Left renal cortex interstitium (tissue), 4 donors: ENCODE measurements at regions not wholly inside any gene's neighbourhood (a gene's known extent, or its start where the extent isn't known, plus 50 kb on each side); places are given as distances from the start of the nearest gene placed in this dataset.
"Not testable (repeated sequence)": the region's sequence is repeated elsewhere in the genome, so short reads cannot be mapped to it uniquely, and the experiment has no call there.

ENCODE experiments used
- DNase-seq, 4 donors: peaks; one replicate each; pipeline ENCODE4 v3.0.0-alpha.2; 2013; ENCODE audit warnings: low read depth in 4 of 4, low spot score in 2 of 4, missing footprints in 1 of 4

DNA sequence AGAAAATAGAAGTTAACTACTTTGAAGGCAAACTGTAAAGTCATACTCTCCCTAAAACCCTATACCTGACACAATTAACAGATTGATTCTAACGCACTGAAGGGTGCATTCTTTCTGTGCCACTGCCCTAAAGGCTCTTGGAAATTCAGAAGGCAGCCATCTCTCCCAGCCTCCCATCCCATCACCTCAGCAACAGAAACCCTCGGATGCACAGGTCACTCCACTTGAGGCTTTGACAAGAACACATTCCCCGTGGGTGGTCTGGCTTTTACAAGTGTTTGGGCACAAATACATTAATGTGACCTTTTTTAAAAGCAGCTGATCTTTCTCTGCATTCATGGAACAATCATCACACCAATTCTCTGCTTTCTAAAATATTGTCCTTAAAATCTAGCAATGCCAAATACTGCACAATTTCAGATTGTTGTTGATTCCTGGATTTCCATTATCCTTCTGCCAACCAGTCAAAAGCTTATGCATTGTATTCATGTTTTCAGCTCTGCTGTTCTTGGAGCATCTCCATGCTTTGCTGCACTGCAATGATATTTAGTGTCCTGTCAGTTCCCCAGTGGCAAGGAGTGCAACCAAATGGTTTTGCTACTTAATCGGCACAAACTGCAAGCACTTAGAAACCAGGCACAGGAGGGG lies 175.6 kb downstream of the TMEM161B start:
- DNase-seq, result no peak

DNA sequence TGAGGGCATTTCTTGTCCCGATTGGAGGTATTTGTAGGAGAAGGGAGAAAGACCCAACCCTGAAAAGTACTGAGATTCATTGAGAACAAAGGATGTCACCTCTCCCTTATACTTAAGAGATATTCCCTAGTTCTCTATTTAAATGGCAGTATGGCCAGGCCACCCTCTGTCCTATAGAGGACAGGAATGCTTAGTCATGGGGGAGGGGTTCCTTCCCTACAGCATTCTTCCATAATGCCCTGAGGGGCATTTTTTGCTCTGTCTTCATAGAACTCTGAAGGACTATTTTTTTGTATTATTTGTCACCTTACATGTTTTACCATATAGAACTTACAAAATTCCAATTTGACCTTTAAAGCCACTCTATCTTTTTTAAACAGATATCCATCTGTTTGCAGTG lies 176.3 kb downstream of the TMEM161B start:
- no peak for DNase-seq

DNA sequence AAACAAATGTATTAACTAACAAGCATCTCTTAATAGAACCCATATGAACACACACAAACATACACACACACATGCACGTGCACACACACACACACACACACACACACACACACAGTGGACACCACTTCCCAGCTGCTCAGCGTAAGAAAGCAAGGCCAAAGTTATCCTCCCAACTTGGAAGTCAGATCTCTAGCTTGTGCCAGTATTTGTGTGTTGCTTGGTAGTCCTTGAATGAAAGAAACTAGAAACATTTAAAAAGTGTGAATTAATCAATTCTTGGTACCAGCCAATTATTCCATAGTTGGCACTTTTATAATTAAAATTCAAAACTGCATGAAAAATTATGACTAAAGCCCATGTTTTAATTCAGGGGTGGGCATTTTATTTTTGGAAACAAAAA lies 178.1 kb downstream of the TMEM161B start:
- no peak for DNase-seq

DNA sequence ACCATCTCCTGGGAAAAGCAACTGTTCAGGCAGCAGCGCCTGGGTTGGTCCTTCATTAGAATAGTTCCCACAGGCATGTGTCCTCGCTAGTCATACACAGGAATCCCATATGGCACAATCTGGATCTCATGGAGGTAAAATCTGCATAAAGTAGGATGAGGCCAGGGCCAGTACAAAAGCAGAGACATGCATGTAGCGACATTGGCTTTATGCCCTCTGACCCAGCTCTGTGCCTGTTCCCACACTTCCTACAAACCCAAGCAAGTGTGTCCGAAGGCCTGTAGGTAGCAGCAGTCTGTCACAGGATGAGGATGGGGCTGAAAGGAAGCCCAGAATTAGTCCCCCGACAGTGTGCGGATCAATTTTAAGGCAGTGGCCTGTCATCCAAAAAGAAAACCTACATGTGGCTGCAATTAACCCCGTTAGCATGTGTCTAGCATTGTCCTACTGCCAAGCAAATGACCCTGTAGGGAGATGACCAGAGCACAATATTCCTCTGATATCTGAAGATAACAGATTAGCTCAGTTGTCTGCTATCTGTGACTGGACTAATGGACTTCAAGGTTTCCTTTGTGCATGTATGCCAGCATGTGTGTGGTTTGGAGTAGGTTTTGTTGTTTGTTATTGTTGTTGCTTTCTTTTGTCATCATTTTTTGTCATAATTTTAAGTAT lies 178.8 kb downstream of the TMEM161B start:
- DNase-seq, result no peak

DNA sequence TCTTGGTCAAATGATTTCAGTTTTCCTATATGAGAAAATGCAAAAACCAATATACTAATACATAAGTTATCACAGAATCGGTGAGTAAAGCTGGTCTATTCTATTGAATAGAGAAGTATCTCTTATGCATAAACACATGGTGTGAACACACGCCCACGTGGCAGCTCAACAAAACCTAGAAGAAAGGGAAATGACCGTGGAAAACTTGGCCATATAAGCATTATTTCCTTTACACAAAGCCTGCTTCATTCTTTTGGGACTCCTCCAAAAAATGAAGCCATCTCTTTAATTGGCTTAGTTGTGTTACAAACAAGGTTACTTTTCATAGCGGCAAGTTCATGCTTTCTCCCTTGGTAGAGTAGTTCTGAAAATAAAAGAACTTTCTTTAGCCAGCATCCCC lies 183.2 kb downstream of the TMEM161B start:
- no peak for DNase-seq

DNA sequence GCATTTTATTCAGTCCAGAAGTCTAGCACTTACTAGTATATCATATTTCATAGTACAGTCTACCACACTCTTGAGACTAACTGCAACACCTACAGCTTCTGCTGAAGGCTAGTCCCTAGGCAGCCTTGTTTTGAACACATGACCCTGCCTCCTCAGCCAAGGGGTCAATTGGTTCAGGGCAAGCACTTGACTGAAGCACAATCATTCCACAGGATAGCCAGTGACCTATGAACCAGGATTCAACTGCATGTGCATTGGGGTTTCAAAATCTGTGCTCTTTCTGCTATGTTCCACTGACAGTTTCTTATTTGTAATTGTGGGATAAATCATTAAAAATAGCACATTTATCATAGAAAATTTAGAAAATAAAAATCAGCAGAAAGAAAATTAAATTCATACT lies 186.8 kb downstream of the TMEM161B start:
- DNase-seq, result no peak

DNA sequence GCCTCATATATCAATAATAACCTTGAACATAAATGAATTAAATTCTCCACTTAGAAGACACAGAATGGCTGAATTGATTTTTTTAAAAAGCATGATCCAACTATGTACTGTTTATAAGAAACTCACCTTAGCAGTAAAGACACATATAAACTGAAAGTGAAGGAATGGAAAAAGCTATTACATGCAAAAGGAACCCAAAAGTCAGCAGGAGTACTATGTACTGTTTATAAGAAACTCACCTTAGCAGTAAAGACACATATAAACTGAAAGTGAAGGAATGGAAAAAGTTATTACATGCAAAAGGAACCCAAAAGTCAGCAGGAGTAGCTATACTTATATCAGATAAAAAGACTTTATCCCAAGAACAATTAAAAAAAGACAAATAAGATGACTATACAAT lies 204.8 kb downstream of the TMEM161B start:
- DNase-seq, result no peak

DNA sequence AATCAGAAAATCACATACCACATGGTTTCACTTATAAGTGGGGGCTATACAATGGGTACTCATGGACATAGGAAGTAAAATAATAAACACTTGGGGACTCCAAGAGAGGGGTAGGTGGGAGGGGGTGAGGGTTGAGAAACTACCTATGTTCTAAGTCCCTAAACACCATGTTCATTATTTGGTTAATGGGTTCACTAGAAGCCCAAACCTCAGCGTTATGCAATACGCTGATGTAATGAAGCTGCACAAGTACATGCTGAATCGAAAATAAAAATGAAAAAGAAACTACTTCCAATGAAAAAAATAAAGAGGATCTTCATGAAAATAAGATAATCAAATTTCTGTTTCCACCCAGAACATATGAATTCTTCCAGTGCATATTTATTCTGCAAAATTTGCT lies 208.5 kb downstream of the TMEM161B start:
- DNase-seq, result no peak

DNA sequence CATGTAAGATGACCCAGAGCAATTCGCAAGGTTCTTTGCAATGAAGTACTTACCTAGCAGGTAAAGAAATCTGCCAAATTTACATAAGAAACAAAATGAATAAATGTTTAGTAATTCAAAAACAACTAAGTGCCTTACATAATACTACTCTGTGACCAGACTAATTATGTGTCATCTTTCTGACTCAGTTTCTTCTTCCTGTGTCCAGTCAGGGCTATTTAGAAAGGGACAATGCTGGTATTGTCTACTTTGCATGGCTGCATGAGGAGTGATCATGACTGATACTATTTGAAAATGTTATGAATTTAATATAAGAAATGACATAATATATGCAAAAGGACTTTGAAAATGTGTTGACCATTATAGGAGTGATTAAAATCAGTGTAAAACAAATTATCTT lies 210.0 kb downstream of the TMEM161B start:
- no peak for DNase-seq

DNA sequence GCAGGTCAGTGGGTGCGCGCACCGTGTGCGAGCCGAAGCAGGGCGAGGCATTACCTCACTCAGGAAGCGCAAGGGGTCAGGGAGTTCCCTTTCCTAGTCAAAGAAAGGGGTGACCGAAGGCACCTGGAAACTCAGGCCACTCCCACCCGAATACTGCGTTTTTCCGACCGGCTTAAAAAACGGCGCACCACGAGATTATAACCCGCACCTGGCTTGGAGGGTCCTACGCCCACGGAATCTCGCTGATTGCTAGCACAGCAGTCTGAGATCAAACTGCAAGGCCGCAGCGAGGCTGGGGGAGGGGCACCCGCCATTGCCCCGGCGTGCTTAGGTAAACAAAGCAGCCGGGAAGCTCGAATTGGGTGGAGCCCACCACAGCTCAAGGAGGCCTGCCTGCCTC lies 216.2 kb downstream of the TMEM161B start:
- not testable (repeated sequence) for DNase-seq

DNA sequence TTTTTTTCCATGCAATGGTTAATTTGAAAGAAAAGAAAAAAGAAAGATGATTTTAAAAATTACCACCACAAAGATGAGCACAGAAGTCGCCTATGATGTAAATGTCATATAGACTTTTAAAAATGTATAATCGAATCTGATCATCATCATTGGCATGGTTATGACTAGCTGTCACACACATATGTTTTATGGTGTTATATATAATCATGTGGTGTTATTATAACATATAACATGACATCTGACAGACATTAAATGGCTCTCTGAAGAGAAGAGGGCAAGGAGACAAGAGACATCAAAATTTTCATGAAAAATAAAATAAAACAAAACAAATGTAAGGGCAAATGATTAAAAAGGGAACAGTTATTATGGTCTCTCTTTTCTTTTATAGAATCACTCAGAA lies 217.5 kb downstream of the TMEM161B start:
- DNase-seq, result no peak

DNA sequence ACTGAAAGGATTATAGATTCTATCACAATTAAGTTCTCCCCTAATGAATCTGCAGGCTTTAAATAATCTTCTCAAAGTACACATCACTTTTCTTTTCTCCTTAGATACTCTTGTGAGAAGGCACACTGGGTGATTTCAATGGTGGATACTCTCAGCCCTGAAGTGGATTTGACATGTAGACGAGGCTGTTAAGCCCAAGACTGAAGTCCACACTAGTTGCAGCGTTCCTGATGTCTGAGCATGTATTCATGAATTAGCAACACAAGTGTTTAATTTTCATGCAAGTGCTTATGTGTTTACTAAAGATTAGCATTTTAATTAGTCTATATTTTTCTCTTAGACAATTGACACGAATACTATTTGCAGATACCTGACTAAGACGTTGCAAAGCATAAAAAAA lies 218.9 kb downstream of the TMEM161B start:
- DNase-seq, result no peak

DNA sequence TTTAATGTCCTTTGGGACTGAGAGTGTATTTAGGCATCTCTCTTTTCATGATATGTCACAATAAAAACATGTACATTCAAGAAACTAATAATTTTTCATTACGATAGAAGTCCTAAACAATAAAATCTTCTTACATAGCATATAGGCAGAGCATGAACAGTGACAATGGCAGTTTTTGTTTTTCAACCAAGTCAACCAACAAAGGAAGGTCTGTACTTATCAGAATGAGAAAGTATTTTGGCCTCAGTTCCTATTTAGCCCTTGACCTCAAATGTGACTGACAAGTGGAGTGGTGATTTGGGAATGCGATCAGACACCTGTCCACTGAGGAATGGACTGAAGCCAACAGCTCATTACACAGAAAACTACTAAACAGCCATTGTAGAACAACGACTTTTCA lies 219.5 kb downstream of the TMEM161B start:
- no peak for DNase-seq

DNA sequence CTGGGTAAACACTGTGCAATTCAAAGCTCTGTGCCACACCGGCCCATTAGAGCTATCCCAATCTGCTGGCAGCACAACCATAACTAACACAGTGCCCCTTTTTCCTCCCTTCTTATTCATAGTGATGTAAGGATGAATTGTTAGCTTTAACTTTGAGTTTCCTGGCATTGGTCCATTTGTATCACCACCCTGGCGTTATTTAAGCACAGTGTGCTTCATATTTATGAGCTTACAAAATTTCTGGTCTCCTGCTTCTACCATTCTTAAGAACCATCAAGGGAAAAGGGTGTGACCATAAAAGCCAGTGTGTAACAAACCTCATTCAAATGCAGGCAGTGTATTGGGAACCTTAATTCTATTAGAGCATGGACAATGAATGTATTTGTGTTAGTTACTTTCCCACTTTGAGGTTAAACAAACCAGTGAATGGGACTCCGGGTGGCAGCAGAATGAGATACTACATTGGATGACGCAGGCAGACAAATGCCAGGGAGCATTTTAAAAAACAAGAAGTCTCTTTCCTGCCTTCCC lies 222.6 kb downstream of the TMEM161B start:
- no peak for DNase-seq

DNA sequence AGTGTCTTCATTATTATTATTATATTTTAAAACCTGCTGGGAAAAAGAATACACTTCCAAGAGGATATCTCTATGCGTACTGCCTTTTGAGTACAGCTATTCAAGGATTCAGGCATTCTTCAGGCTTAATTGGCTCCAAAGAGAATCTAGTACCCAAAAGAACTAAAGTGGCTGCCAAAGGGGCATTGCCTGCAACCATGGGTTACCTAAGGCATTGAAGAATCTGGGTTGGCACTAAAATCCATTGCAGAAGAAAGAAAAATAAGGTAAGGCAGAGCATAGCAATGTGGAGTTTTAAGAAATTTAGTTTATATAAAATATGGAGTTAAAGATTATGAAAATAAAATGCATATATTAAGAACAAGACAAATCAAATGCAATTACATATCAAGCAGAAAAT lies 223.5 kb downstream of the TMEM161B start:
- no peak for DNase-seq

DNA sequence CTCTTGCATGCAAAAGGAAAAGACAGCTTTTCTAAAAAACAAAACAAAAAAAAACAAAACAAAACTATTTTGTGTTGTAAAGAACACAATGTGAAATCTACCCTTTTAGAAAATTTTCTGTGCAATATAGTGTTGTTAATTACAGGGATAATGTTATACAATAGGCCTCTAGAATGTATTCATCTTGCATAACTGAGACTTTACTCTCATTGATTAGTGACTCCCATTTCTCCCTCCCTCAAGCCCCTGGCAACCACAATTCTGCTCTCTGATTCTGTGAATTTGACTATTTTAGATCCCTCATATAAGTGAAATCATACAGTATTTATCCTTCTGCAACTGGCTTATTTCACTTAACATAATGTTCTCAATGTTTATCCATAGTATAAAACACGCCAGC lies 234.1 kb downstream of the TMEM161B start:
- DNase-seq, result no peak

DNA sequence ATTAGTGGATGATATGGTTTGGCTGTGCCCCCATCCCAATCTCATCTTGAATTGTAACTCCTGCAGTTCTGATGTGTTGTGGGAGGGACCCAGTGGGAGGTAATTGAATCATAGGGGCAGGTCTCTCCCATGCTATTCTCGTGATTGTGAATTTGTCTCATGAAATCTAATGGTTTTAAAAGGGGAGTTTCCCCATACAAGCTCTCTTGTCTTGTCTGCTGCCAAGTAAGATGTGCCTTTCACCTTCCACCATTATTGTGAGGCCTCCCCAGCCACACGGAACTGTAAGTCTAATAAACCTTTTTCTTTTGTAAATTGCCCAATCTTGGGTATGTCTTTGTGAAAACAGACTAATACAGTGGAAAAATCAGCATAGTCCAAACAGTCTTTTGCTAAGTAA lies 235.5 kb downstream of the TMEM161B start:
- no peak for DNase-seq

DNA sequence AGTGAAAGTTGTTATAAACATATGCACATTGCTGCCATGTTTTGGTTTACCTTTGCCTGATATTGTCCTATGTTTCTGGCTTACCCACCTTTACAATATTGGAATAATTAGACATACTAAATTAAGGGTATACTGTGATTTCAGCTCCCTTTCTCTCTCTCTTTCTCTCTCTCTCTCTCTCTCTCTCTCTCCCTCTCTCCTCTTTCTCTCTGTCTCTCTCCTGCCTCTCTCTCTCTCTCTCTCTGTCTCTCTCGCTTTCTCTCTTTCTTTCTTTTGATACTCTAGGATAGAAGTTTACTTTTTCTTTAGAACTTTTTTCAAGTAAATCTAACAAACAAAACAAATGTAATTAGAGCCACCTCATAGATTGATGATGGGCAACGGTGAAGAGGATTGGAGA lies 239.6 kb downstream of the TMEM161B start:
- DNase-seq, result no peak

DNA sequence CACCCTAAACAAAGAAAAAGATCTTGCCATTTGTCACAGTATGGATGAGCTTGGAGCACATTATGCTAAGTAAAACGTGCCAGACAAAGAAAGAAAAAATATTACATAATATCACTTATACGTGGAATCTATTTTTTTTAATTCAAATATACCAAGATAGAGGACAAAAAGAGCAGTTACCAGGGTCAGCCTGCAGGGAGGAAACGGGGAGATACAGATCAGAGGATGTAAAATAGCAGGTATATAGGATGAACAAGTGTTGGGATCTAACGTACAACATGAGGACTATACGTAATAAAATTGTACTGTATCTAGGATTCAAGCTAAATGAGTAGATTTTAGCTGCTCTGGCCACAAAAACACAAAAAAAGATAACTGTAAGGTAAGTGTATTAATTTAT lies 247.5 kb downstream of the TMEM161B start:
- DNase-seq, result no peak

DNA sequence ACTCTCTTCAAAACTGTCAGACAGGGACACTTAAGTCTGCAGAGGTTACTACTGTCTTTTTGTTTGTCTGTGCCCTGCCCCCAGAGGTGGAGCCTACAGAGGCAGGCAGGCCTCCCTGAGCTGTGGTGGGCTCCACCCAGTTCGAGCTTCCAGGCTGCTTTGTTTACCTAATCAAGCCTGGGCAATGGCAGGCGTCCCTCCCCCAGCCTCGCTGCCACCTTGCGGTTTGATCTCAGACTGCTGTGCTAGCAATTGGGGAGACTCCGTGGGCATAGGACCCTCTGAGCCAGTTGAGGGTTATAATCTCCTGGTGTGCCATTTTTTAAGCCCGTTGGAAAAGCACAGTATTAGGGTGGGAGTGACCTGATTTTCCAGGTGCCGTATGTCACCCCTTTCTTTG lies 253.7 kb downstream of the TMEM161B start:
- DNase-seq, result not testable (repeated sequence)

DNA sequence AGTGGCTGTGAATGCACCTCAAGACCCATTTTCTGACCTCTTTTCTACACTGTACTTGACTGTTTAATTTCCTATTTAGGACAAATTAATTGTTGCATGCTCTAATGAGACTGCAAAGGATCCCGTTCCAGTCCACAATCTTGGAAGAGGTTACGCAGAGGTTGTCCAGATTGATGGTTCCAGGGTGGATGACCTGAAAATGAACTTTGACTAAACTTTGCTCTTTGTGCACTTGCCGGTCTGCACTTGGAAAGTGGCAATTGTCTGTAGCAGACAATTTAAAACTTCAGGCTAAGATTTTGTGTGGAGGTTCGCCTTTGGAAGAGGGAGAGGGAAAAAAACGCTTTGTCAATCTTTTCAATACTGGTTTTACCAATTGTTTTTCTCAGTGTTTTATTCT lies 267.8 kb downstream of the TMEM161B start:
- no peak for DNase-seq

DNA sequence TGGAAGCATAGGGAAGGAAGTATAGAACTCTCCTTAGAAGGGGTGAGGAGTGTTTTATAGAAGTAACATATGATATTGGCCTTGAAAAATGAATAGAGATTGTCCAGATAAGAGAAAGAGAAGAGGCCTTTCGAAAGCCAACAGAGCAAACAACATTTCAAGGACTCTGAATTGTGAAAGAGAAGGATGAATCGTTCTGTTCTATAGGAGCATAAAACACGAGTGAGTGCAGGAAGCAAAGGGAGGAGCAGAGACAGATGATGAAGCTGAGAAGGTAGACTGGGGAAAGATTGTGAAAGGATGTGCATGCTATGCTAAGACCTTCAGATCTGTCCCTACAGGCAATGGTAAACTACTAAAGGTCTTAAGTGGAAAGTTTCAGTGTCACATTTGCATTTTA lies 271.0 kb downstream of the TMEM161B start:
- no peak for DNase-seq

DNA sequence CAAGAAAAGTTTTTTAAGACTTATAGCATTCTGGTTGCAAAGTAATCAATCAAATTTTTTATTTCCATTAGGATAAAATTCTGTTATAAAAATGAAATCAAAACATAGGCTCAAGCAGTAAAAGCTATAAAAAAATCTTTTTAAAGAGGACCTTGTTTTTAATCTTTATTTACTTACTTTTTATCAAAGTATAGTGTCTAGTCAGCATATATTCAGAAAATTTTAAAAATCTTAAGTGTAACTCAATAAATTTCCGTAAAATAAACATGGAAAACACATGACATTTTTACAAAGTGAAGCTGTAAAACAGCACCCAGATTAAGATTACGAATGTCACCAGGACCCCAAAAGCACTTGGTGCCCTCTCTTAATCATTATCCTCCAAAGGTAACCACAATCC lies 302.4 kb downstream of the TMEM161B start:
- DNase-seq, result no peak
